Adipose tissue (tissue), 3 donors: ENCODE measurements at regions not wholly inside any gene's neighbourhood (a gene's known extent, or its start where the extent isn't known, plus 50 kb on each side); places are given as distances from the start of the nearest gene placed in this dataset.
"Not testable (repeated sequence)": the region's sequence is repeated elsewhere in the genome, so short reads cannot be mapped to it uniquely, and the experiment has no call there.

Experiments
- H3K27ac ChIP-seq: one replicate; pipeline ENCODE4 v1.5.1; 2013; ENCODE audit warnings: low read depth, low read length
- WGBS, 3 donors: extraction: QIAGEN DNeasy Blood & Tissue Kit; methylation state at CpG; one replicate each; pipeline ENCODE4 v1.1.7; 2013; 5-methylcytosine and 5-hydroxymethylcytosine counted together
- donor health status: healthy with polysubstance abuse.
- donor health status: Bipolar disorder and iron deficiency.
- donor health status: healthy.

DNA sequence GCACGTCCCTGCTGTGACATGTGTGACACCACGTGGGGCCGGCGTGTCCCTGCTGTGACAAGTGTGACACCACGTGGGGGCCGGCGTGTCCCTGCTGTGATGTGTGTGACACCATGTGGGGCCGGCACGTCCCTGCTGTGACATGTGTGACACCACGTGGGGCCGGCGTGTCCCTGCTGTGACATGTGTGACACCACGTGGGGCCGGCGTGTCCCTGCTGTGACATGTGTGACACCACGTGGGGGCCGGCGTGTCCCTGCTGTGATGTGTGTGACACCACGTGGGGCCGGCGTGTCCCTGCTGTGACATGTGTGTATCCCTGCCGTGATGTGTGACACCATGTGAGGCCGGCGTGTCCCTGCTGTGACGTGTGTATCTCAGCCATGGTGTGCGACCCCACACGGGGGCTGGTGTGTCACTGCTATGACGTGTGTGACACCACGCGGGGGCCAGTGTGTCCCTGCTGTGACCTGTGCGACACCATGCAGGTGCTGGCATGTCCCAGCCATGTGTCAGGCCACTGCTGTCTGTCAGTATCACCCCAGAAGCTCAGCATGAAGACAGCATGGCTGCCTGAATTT lies 401.7 kb downstream of the SMOC2 start:
- H3K27ac ChIP-seq, result not testable (repeated sequence)
- 89 to 93% (median 92%) methylated on average over 29 to 31 of the region's 31 CpGs for WGBS, 3 donors

DNA sequence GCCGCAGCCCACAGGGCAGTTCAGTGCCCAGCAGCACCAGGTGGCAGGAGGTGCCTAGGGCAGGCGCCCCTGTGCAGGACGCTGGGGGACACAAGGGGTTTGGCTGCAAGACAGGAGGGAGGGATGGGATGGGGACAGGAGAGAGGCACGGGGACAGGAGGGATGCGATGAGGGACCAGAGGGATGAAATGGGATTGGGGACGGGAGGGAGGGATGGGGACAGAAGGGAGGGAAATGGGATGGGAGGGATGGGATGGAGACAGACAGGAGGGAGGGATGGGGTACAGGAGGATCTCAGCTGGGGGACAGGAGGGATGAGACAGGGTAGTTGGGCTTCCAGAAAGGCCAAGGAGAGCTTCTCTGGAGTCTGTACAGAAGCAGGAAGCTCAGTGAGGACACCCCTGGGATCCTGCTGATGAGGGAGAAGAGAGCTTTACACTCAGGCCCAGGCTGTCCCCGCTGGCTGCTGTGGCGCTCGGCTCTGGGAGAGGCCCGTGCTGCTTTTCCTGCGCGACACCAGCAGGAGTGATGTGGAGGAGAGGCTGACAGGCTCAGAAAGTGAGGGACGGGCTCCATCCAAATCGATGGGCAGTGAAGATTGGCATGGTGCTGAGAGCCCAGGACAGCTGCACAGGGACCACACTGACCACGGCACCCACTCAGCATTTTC lies 400.8 kb downstream of the SMOC2 start:
- H3K27ac ChIP-seq, result no peak overlapping the region
- 60 to 79% (median 71%) methylated on average over 15 of the region's 15 CpGs for WGBS, 3 donors

DNA sequence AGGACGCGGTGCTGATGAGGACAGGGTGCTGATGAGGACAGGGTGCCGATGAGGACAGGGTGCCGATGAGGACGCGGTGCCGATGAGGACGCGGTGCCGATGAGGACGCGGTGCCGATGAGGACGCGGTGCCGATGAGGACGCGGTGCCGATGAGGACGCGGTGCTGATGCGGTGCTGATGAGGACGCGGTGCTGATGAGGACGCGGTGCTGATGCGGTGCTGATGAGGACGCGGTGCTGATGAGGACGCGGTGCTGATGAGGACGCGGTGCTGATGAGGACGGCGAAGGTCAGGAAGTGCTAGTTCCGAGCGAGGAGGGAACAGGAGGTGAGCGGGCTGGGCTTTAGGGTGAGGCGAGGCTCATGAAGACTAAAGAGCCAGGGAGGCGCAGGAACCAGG lies 399.9 kb downstream of the SMOC2 start:
- not testable (repeated sequence) for H3K27ac ChIP-seq
- 78 to 81% (median 80%) methylated on average over 40 of the region's 40 CpGs for WGBS, 3 donors

DNA sequence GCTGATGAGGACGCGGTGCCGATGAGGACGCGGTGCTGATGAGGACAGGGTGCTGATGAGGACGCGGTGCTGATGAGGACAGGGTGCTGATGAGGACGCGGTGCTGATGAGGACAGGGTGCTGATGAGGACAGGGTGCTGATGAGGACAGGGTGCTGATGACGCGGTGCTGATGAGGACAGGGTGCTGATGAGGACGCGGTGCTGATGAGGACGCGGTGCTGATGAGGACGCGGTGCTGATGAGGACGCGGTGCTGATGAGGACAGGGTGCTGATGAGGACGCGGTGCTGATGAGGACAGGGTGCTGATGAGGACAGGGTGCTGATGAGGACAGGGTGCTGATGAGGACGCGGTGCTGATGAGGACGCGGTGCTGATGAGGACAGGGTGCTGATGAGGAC lies 399.3 kb downstream of the SMOC2 start:
- H3K27ac ChIP-seq, result not testable (repeated sequence)
- 90 to 91% (median 90%) methylated on average over 17 to 21 of the region's 25 CpGs for WGBS, 3 donors

DNA sequence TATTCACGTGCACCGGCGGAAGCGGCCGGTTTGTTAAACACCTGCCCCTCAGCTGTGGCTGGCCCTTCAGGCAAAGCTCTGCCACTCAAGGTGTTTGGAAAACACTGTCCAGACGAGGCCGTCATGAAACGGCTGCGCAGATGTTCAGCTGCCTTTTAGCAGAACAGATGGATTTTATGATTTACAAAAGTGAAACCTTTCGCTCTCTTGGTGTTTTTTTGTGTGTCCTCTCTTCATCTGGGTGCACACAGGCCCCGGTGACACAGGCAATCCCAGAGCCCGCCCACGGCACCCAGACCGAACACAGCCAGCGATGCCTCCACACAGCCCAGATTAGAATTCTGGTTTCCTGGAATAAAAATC lies 397.0 kb downstream of the SMOC2 start:
- 64 to 80% (median 69%) methylated on average over 15 of the region's 15 CpGs for WGBS, 3 donors
- no peak overlapping the region for H3K27ac ChIP-seq

DNA sequence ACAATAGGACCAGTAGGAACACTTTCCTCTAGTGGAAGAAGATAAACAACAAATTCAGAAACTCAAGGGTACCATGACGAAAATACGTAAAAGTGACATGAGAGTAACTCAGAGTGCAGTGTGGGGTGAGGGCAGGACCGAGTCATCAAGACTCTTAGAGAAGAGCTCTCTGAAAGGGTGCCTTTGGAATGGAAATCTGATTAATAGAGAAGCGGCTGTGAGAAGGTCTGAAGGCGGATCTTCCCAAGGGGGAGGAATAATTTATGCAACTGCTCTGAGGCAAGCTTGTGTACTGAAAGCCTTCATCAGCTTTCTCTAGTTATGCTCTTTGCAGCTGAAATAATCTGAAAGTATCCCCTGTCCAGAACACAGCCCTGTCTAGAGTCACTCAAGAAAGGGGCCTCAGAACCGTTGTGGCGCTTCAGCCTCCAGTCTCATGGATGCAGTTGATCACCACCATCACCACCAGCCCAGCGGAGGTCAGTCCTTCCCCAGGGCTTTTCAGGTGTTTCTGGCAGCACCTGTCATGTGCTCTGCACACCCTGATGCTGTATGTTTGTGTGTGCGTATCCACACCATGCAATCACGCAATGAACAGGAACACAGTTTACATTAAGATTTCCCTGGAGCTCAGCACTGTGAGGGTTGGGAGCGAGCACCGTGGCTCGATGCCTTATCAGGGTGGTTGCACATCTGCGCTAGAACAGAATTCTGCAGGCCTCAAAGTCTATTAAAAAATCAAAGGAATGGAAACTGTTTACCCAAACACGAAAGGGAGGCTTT lies 396.5 kb downstream of the SMOC2 start:
- WGBS, 3 donors, result 65 to 78% (median 74%) methylated on average over 15 of the region's 15 CpGs
- H3K27ac ChIP-seq, result no peak overlapping the region

DNA sequence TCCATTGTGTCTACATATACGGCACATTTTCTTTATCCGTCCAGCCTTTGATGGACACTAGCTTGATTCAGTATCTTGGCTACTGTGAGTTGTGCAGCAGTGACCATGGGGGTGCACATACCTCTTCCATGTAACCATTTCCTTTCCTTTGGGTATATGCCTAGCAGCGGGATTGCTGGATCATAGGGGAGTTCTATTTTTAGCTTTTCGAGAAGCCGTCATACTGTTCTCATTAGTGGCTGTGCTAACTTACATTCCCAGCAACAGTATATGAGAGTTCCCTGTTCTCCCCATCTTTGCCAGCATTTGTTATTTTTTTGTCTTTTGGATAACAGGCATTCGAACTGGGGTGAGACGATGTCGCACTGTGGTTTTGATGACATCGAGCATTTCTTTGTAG lies 395.0 kb downstream of the SMOC2 start:
- 88 to 95% (median 89%) methylated on average over 9 of the region's 9 CpGs for WGBS, 3 donors
- no peak overlapping the region for H3K27ac ChIP-seq

DNA sequence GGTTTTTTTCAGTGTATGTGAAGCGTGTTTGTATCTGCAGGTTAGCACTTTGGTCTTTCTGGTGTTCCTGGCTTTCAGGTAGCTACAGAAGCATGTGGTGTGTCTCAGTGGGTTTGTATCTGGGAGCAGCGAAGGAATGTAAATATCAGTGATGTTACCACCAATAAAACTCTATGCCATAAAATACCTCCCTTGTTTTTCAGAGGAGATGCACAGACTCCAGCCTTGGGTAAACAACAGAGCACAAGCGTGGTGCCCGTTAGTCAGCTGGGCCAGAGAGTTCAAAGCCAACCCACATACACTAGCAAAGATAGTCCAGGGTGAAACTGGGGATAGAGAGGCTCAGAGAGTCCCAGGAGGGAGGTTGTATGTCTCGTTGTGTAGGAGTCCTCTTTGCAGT lies 393.8 kb downstream of the SMOC2 start:
- WGBS, 3 donors, result 63 to 75% (median 68%) methylated on average over 5 of the region's 5 CpGs
- H3K27ac ChIP-seq, result no peak overlapping the region

DNA sequence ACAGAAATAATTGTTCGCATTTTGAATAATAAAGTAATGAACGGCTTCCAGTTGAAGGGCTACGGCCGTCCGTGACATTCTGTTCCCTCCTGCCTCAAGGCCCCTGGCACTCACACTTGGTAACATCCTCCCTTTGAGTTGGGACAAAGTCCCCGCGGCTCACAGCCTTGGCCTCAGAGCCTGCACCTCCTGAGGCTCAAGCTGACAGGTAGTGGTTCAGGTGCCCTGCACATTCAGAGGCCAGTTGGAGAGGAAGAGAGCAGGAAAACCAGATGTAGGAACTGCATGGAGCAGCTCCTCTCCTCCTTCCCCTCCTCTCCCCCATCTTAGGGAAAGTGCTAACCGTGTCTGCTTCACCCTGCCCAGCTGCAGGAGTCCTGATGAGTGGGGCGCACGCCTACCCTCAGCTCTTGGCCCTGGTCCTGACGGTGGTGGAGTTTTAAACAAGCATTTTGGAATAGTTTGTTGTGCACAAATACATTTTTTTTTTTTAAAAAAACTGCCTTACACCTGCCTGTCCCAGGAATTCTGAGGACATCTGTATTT lies 393.1 kb downstream of the SMOC2 start:
- 58 to 65% (median 59%) methylated on average over 11 of the region's 11 CpGs for WGBS, 3 donors
- H3K27ac ChIP-seq, result no peak overlapping the region

DNA sequence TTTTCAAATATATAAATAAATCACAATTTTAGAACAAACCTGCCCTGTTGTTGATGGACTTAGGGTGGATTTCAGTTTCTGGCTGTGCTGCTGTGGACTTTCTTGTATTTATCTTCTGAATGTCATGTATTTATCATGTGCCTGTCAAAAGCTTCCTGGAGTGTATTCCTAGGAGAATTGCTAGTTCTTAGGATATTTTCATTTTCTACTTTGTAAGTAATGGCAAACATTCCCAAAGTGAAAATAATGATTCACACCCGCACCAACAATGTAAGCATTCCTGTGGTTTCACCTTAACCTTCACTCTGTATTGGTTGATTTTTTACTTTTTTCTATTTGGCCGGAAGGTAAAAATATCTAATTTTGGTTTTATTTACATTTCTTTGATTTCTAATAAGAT lies 387.8 kb downstream of the SMOC2 start:
- 79 to 81% (median 79%) methylated on average over 2 of the region's 2 CpGs for WGBS, 3 donors
- no peak overlapping the region for H3K27ac ChIP-seq

DNA sequence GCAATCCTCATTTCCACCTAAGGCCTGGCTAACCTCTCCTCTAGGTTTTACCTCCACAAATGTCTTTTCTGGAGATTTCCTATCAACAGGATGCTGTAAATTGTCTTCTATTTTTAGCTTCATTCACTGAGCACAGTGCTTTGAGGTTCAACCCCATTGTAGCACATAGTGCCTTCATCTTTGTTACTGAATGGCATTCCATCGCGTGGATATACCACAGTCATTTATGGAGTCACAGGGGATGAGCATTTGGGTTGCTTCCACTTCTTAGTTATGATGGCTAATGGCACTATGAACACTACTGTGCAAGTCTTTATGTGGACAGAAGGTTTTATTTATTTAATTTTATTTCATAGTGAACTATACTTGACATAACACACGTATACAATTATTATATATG lies 387.1 kb downstream of the SMOC2 start:
- H3K27ac ChIP-seq, result no peak overlapping the region
- WGBS, 3 donors, result 73 to 93% (median 76%) methylated on average over 3 of the region's 3 CpGs

DNA sequence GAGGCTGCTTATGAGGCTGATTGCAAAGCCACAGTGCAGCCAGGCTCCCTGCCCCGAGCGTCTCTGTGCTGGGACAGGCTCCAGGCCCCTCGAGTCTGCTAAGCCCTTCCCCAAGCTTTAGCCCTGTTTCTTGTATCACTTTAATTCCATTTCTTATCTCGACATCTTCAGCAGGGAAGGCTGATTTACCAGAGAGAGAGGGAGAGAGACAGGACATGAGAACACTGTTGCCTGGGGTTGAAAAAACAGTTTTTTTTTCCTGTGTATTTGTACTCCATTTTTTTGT lies 386.5 kb downstream of the SMOC2 start:
- H3K27ac ChIP-seq, result no peak overlapping the region
- 40 to 63% (median 54%) methylated on average over 4 of the region's 4 CpGs for WGBS, 3 donors

DNA sequence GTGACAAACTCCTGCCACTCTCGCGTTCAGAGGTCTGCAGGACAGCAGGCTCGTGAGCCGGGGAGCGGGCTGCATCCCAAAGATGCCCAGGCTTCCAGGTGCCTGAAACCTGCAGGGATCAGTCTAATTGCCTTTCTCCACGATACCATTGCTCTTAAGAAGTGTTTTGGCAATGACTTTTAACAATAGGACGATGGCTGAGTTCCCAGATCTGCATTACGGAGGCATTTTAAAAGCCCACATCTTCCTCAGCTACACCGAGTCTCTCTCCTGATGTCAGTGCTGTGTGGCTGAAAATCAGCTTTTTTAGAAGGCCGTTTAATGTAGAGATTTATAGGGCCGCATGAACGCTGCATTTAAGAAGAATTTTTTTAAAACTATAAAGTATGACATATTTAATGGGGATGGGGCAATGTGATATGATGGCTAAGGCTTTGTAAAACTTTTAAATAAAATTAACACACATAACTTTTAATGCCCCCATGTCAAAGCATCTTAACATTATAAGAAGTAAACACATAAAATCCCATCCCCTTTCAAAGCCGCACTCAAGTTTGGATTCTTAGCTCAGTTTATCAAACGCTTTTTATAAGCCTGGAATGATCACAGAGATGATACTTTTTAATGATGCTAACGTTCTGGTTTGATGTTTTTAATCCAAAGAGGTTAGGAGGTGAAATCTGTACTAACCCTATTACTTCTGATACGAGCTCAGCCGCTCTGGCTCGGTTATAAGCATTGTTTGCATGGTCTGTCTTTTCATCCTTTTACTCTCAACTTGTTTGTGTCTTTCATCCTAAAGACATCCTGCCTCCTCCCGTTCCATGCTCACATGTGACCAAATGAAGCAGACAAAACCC lies 386.0 kb downstream of the SMOC2 start:
- H3K27ac ChIP-seq, result no peak overlapping the region
- 62 to 75% (median 72%) methylated on average over 19 of the region's 19 CpGs for WGBS, 3 donors

DNA sequence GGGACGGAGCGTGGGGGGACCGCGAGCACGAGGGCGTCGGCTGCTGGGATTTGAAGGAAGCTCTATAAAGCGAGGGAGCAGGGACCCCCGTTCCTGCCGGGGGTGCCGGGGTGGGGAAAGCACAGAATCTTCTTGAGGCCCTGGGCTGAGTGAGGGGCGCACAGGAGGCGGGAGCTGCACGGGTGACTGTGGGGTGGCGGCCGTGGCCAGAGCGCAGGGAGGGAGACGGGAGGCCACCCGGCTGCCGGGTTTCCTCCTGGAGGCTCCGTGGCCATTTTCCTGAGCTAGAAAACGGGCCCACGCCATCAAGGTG lies 385.1 kb downstream of the SMOC2 start:
- H3K27ac ChIP-seq, result no peak overlapping the region
- 93 to 95% (median 95%) methylated on average over 21 to 23 of the region's 23 CpGs for WGBS, 3 donors

DNA sequence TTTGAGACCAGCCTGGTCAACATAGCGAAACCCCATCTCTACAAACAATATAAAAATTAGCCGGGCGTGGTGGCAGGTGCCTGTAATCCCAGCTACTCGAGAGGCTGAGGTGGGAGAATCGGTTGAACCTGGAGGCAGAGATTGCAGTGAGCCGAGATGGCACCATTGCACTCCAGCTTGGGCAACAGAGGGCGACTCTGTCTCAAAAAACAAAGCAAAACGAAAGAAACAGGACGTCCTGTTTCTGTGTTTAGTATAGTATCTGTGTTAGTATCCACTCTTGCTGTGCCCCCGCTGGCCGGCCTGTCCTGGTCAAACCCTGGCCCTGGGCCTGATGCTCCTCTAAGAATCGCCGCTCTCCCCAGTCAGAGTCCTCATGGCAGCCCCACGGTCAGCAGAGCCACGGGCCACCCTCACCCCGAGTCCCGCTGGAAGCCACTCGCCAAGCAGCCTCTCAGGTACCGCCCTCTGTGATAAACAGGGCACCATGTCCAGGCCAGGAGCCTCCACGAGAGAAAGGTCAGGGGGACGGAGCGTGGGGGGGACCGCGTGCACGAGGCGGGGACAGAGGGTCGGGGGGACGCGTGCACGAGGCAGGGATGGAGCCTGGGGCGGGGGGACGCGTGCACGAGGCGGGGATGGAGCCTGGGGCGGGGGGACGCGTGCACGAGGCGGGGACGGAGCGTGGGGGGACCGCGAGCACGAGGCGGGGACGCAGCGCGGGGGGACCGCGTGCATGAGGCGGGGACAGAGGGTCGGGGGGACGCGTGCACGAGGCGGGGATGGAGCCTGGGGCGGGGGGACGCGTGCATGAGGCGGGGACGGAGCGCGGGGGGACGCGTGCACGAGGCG lies 384.5 kb downstream of the SMOC2 start:
- 94 to 95% (median 95%) methylated on average over 51 to 68 of the region's 68 CpGs for WGBS, 3 donors
- H3K27ac ChIP-seq, result no peak overlapping the region

DNA sequence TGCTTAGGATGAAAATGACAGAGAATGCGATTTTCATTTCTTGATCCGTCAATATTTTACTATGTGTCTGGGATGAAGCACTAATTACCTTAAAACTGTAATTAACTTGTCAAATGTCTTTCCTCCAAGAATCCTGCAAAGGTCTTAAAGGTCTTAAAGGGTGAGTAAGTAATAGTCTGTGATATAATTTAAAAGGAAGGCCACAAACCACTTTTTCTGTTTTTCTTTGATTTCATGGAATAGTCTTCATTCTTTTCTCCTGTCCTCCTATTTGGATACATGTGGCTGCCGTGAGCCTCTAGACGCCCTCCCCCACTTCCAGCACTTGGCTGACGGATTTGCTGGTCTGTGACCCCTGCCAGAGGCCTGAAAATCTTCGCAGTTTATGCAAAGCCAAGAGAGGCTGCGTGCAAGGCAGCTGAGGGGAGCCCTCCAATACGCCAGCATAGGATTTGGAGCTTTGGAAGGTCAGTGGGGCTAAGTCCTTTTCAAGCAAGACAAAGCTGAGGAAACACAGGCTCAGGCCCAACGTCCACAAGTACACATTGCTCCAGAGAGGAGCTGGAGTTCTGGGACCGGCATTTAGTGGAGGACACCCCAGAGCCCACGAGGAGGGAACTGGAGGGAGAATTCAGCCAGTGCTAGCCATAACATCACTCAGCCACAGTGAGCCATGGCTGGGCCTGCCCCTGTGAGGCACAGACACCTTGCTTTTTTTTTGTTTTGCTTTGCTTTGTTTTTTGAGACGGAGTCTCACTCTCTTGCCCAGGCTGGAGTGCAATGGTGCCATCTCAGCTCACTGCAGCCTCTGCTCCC lies 382.6 kb downstream of the SMOC2 start:
- 40 to 66% (median 50%) methylated on average over 12 of the region's 12 CpGs for WGBS, 3 donors

DNA sequence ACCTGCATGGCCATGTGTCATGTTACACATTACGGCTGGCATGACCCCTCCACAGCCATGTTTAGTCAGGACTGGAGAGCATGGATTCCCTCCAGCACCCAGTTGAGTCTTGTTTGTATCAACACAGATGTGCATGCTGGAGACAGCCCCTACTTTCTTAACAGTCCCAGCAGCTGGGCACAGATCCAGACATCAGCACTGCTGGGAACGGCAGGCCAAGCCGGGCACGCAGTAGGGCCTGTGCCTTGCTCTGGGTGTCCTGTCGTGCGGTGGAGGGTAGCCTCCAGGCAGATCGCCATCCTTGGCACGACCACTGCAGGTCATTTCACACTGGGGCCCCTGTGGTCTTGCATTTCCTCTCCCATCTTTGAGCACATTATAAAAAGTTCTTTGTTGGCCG lies 381.4 kb downstream of the SMOC2 start:
- no peak overlapping the region for H3K27ac ChIP-seq
- WGBS, 3 donors, result 70 to 80% (median 77%) methylated on average over 9 of the region's 9 CpGs

More for the DNA sequence above, 382.6 kb downstream of the SMOC2 start:
- H3K27ac ChIP-seq, result no peak overlapping the region
